HG02571 (cell line): ENCODE measurements at regions not wholly inside any gene's neighbourhood (a gene's known extent, or its start where the extent isn't known, plus 50 kb on each side); places are given as distances from the start of the nearest gene placed in this dataset.

Source experiments
- ATAC-seq: cut with Tn5 transposase; IDR thresholded peaks from one replicate; pipeline ENCODE4 v1.9.1; 2021; ENCODE audit warnings: mild to moderate bottlenecking, moderate library complexity; ENCODE audit not compliant: unreplicated experiment

DNA sequence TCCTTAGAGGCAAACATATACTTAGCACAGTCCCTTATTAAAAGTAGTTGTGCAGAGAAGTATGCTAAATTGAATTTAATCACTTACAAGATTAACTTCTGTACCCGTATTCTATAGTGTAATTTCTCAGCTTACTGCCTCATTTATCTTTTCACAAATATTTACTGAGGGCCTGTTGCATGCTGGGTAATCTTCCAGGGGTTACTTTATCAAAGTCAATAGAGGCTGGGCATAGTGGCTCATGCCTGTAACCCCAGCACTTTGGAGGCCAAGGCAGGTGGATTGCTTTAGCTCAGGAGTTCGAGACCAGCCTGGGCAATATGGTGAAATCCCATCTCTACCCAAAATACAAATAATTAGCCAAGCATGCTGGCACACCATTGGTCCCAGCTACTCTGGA, 111.7 kb upstream of the RAB27B start:
- no peak for ATAC-seq

DNA sequence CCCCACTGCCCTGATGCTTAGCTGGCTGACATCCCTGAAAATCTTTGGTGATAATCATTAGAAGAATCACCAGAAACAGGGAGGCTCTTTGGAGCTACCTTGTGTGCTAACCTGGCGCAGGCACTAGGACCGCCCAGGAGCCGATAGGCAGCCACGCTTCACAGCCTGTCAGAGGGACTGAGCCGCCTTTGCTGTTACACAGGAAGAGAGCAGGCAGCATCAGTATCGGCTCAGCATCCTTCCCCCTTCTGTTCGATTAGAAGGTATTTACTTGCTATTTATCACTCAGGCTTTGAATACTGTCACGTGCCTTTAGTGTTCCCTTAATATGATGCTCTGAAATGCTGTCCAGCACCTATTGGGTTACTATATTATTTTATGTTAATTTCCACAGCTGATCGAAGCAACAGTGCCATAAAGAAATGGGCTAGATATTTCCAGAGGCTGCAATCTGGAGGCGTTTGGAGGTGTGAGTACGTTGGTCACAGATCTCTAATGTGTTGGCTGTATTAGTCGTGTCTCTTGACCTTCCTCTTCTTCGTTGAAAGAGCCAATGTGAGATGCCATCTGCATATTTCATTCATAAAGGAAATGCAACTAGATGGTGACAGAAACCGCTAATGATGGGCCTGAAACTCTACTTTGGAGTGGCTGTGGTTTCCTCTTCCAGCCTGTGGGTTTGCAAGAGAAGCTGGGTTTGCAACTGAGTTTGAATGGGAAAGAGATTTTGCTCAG, 110.4 kb upstream of the RAB27B start:
- ATAC-seq, result no peak

DNA sequence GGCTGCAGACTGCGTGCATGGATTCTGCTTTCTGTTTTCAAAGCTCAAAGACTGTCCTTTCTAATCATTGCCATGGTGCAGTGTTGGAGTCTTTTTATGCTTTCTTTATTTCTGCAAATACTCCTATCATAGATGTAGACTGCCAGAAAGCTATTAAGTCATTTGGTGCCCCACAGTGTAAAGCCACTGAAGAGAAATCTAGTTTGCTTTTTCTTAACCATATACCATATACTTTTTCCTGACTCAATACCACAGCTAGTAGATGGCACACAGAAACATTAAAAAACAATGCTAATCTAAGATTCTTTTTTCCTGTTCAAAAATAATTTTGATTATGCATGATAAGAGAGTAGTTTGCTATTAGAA, 109.9 kb upstream of the RAB27B start:
- no peak for ATAC-seq

DNA sequence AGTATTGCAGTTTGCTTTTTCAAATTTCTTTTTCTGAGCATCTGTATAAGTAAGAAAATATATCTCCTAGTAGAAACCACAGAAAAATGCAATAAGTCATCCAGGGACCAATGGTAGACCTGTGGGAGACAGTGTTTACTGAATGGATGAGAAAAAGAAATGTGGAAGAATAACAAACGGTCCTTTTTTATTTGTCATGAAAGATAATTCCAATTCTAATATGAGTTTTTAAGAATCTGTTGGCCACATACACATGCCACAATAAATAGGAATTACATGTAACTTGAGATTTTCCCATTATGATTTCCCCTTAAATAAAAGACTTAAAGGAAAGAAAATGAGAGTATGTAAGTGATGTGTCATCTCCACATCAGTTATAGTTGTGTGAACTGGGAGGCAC, 107.7 kb upstream of the RAB27B start:
- ATAC-seq, result no peak

DNA sequence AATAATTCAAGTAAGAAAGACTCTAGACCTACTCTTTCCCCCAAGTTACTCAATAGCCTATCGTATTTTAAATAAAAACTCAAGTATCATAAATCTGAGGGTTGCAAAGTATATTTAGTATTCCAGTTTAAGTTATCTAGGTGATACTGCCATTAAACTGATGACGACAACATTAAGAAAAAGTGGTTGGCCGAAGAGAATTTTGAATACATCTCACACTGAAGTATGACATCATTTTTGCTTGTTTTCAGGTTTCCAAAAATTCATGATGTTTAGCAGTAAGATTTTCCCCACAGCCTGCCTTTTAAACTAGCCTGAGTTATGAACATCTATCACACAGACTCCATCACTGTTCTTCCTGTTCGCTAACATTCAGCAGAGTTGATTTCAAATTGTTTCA, 102.1 kb upstream of the RAB27B start:
- ATAC-seq, result no peak

DNA sequence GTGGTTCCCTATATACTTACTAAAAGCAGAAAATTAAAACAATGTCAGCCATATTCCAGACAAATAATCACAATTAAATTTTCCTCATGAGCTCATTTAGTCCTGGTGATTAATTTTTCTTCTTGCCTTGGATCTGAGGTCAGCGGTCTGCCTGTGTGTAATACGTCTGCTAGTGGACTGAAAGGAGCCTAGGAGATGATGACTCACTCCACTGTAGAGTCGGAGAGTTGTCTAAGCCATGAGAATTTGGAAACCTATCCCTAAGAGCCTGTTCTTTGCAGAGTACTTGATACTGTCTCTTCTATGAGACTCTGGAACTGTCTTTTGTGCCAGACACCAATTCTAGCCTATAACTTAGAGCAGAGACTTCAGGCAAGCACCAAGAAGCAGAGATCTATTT, 94.2 kb upstream of the RAB27B start:
- no peak for ATAC-seq

DNA sequence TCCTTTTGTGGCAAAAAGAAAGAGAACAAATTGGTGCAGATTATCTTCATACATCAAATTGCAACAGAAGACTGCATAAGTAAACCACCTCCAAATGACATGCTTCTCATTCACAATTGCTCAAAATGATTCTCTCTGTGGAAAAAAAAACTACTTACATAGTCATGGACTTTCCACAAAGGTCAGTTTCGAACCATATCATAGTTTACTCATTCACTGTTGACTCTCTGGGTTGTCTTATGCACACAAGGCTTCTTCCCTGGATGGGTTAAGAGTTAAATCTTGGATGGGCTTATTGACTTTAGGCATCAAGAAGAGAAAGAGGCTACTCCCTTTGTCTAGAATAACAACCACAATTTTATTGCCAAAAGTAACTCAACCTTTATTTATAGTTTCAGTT, 91.3 kb upstream of the RAB27B start:
- ATAC-seq, result no peak

DNA sequence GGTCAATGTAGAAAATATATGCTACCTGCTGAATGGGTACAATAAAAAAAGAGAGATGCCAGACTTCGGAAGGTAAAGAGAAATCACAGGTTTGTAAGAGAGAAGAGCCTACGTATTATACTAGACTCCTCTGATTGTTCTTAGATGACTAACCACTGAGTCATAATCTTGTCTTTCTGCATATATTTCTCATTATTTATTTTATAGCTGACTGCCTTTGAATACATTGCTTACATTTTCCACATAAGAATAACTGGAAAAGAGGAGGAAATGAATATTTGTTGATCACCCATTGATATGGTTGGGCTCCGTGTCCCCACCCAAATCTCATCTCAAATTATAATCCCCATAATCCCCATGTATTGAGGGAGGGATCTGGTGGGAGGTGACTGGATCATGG, 90.3 kb upstream of the RAB27B start:
- ATAC-seq, result no peak

DNA sequence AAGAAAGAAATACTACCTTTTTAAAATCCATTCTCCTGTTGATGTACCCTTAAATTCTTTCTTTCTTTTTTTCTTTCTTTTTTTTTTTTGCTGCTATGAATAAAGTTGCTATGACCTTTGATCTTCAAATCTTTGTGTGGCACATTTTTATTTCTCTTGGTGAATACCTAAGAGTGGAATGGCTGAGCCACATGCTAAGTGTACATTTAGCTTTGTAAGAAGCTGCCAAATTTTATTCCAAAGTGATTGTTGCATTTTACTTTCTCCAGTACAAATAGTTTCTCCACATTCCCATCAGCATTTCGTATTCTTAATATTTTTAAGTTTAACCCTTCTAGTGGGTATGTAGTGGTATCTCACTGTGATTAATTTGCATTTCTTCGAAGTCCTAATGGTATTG, 88.8 kb upstream of the RAB27B start:
- ATAC-seq, result no peak

DNA sequence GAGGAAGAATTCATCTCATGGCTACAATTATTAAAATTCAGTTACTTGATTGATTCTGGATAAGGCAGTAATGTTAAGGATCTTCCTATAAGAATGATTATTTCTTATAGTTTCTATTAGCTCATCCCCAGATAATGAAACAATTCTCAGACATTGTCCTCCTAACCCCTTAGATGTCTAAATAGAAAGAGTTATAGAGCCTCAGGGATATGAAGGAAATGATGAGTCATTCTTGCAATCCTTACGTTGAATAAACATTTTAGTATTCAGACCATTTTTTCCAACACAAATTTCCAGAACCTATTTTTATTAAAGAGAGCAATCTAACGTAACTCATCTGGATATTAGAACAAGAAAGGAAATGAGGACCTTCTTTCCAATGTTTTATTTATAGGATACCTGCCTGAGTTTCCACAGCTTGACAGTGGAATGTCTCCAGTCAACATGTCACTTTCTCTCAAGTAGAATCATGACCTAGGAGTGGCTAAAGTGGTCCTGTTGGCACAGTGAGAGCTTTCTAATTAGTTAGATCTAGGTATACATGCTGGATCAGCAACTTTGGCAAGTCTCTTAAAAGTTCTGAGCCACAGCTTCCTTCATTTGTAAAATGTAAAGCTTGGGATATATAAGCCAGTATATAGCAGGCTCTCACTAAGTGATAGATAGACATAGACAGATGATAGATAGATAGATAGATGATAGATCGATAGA, 88.0 kb upstream of the RAB27B start:
- no peak for ATAC-seq

DNA sequence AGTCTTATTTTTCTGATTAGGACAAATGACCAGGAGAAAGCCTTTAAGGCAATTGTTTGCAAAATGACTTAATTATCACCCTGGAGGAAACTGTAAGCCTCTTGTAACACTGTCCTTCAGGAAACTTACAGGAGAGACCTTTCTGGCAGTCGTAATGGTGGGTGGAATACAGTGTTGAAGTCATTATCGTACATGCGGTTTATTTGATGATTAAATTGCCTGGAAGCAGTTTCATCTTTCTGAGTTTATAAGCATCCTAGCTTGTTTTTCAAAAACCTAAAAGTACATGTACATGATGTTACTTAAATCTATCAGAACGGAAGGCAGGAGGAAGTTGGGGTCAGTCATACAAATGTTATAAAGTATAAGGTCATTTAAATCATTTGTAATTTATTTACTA, 86.2 kb upstream of the RAB27B start:
- ATAC-seq, result no peak

DNA sequence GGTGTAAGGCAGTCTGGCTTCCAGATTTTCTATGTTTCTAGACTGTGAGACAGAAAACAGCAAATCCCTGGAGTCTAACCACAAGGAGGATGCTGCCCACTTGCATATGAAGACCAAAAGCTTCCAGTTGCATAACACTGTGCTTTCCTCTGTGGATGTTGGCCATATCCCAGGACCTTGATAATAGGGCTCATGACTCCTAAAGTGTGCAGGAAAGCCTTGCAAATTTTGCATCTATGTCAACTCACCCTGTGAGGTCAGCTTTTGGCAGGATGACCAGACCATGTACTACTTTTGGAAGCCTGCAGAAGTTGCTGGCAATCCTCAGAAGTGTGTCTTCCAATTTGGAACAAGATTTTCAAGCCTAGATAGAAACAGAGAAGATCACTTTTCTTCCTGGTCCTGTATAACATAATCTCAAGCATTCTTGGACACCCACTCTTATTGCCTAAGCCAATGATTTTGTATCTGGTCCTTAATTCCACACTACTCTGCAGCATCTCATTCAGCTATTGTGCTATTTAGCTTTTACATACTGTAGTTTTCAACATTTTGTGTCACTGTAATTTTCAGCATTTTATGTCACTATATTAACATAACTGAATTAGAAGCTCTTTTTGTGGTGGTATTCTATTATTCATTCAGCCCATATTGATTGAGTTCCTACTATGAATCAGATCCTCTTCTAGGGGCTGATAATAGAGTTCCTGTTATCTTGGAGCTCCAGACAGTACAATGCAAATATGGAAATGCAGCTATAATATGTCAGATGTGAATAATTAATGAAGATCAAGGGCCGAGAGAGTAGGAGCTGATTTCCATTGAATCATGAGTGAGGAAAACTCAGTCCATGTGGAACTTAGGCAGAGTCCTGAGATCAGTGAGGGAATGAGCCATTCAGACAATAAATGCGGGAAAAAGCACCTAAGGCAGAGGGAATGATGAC, 85.3 kb upstream of the RAB27B start:
- no peak for ATAC-seq

DNA sequence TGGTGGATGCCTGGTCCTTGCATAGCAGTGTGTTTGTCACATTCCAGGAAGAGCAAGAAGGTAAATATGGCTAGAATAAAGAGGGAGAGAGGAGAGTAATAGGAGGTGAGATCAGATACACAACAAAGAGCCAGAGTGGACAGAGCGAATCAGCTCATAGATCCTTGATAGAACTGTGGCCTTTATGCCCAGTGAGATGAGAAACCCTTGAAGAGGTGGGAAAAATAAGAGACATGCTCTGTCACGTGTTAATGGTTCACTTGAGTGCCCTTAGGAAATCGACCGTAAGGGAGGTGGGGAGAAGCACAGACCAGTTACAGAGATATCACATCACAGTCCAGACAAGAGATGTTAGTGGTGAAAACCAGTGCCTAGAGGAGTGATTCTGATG, 84.7 kb upstream of the RAB27B start:
- no peak for ATAC-seq

DNA sequence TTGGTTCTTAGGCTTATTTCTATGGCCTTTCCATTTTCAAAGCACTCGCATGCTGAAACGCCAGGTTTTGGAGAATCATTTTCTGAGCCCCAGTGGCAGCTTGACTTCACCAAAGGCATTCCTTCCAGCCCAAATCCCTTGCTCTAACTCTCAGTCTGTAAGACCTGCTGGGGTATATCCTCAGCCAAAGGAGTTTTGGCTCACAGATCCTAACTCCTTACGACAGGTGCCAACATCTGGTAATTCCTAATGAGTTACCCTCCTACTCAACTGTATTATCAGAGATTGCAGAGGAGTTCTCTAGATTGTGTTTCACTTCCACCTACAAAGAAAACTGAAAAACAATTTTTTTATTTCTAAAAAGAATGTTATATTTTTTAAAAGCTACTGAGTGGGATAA, 79.0 kb upstream of the RAB27B start:
- no peak for ATAC-seq

DNA sequence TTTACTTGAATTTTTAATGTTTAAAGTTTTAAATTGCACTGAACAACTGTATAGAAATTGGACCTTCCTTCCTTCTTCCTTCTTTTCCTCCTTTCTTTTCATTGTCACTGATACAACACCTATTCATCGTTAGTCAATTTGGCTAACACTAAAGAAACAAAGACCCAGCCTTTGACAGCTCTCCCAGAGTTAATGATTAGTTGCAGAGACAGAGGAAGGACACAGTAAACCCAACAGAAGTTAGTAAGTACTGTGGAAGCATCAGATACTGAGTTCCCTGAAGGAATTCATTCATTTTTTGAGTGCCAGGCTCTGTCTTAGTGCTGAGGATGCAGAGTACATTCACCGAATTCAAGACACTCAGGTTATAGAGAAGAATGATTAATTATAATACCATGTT, 77.9 kb upstream of the RAB27B start:
- no peak for ATAC-seq

DNA sequence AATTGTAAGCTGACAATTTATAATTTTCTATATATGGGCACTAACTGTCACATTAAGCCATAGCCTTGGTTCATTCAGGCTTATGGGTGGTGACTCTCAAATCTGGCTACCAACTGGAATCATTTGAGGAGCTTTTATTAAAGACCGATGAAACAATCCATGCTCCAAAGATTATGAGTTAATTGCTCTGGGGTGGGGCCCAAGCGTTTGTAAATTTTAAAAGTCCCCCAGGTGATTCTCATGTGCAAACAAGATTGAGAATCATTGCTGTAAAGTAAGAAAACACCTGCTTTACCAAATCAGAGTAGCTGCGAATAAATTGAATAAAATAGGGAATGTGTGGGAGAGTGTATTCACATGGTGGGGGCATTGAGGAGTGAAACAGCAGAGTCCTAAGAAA, 76.1 kb upstream of the RAB27B start:
- no peak for ATAC-seq

DNA sequence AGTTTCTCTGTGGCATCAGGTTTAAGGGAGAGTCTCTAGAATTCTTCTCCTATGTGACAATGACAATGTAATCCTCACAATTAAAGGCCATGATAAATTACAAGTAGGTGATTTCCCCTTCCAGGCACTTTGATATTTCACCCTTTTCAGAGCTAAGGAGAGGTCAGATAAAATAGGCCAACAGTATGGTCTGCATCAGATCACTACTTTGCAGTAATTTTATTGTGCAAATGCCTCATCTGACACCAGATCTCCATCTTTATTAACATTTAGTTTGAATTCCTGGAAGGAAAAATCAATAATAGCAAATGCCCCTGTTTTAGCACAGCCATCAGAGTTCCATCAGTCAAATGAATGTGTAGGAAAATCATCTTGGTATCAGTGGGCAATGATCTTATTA, 72.8 kb upstream of the RAB27B start:
- no peak for ATAC-seq

DNA sequence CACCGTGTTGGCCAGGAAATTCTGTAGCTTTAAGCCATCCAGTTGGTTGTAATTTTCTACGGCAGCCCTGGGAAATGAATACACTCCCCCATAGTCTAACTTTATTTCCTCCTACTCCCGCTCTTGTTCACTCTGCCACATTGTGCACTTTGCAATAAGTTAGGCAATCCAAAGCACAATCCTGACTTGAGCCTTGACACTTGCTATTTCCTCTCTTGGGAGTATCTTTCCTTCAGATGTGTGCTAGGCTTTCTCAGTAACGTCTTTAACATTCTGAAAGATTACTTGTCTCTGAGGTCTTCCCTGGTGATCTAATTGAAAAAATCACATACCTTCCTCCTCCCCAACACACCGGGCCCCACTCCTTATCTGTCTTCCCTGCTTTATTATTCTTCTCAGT, 65.9 kb upstream of the RAB27B start:
- ATAC-seq, result no peak

DNA sequence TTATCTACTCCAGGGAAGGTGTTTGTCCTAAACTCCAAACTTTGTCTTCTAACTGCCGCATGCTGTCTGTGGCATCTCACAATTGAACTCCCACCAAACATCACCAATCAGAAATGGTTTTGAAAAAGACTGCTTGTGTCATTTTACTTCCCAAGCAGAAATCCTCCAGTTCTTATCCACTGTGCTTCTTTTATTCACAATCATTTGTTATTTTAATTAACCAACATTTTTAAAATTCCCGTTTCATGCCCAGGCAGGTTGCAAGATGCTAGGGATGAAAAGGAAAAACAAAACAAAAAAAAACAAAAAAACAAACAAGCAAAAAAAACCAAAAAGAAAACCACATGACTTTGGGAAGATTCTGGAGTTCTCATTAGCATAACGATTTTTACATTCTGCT, 63.5 kb upstream of the RAB27B start:
- no peak for ATAC-seq

DNA sequence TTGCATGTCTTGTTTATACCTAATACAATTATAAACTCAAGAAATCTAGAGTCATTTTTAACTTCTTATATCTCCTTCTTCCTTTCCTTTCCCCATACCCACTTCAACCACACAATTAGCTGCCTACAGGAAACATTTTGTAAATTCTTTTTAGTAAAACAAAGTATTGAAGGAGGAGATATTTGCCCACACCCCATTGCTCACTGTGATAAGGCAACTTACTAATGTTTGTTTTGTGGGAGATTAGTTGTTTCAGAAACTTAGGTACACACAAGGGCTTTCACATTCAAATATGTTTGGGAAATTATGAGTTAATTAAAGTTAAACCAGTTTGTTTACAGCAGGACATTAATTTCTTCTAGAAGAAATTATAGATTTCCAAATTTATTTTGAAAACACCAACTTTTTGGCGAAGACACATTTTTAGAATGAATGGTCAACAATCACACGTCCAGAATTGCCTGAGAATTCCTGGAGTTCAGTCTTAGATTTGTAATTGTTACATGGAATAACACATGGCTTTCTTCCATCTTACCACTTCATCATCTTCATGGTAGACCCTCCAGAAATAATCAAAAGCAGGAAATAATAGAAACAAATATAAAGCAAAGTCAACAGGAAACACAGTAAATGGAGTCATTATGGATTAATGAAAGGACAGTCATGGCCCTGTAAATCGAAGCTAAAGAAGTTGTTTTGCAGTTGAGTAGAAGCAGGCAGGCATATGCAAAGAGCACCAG, 62.5 kb upstream of the RAB27B start:
- ATAC-seq, result no peak

DNA sequence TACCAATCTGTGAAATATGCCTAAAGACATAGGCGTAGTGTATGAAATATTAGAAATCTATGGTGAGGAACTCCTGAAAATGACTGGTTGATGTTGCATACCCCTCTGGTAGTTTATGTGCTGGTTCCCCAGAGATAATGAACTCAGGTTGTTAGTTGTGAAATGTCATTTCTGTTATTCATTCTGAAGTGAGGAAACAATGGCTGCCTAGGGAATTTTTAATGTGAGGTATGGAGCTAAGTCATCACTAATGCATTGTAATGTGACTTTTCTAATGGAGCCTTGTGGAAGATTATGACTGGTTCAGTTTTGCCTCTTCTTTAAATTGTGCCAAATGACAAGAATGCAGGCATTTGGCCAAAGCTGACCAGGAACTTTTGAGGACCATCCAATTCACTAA, 61.6 kb upstream of the RAB27B start:
- no peak for ATAC-seq
